Stimulated activated naive B cell treated with anti-CD40 and anti-IgM and Interleukin-4, amounts not matched to agents 10 μg/mL and 1 μg/mL and 100 μg/mL, for 72 hours (primary cell): ENCODE measurements at regions not wholly inside any gene's neighbourhood (a gene's known extent, or its start where the extent isn't known, plus 50 kb on each side); places are given as distances from the start of the nearest gene placed in this dataset.

Experiments used
- ATAC-seq, 2 donors: fragments of 150-1000 bp; cut with Tn5 transposase; replicated peaks; 2 replicates each; pipeline ENCODE4 v1.10.0; 2021; ENCODE audit warnings: moderate library complexity in 1 of 2
- DNase-seq: peaks from one replicate; pipeline ENCODE4 v3.0.0; 2021
- H3K27ac Mint-ChIP-seq: one replicate; pipeline ENCODE4 v1.8.0; 2022; ENCODE audit warnings: mild to moderate bottlenecking, mixed read lengths
- H3K27me3 Mint-ChIP-seq, 2 donors: one replicate each; pipeline ENCODE4 v1.8.0; 2022; ENCODE audit warnings: mixed read lengths in 2 of 2
- H3K36me3 Mint-ChIP-seq, 2 donors: one replicate each; pipeline ENCODE4 v1.8.0; 2022; ENCODE audit warnings: mixed read lengths in 2 of 2, mild to moderate bottlenecking in 1 of 2
- H3K4me1 Mint-ChIP-seq, 2 donors: one replicate each; pipeline ENCODE4 v1.8.0; 2022; ENCODE audit warnings: mixed read lengths in 2 of 2, mild to moderate bottlenecking in 1 of 2
- H3K4me3 Mint-ChIP-seq, 2 donors: one replicate each; pipeline ENCODE4 v1.8.0; 2022; ENCODE audit warnings: mild to moderate bottlenecking in 2 of 2, mixed read lengths in 2 of 2, moderate library complexity in 1 of 2
- H3K9me3 Mint-ChIP-seq, 2 donors: one replicate each; pipeline ENCODE4 v1.8.0; 2022; ENCODE audit warnings: mixed read lengths in 2 of 2, mild to moderate bottlenecking in 1 of 2

GRCh38 chr10:10551596-10552301 is 465.9 kb upstream of the CELF2 start:
- DNase-seq = no peak
- no peak overlapping the region for H3K27ac Mint-ChIP-seq
- H3K4me1 Mint-ChIP-seq = no peaks in the 10 kb centered on the region
- no peak overlapping the region for H3K4me3 Mint-ChIP-seq
- no peaks in the 10 kb centered on the region for H3K27me3 Mint-ChIP-seq
- no peaks in the 10 kb centered on the region for H3K36me3 Mint-ChIP-seq
- ATAC-seq = no peak
- peaks cover 3 to 7% of the 10 kb centered on the region in 2 donors for H3K9me3 Mint-ChIP-seq

- no peak overlapping the region for H3K27ac Mint-ChIP-seq
- no peaks in the 10 kb centered on the region for H3K4me1 Mint-ChIP-seq
- peaks cover 3 to 7% of the 10 kb centered on the region in 2 donors for H3K9me3 Mint-ChIP-seq
- DNase-seq (no peak), ATAC-seq (peak; percentile 46 to 69)
- no peak overlapping the region for H3K4me3 Mint-ChIP-seq
- no peaks in the 10 kb centered on the region for H3K27me3 Mint-ChIP-seq
- H3K36me3 Mint-ChIP-seq = no peaks in the 10 kb centered on the region
Observed at GRCh38 chr10:10552948-10553347, 464.7 kb upstream of the CELF2 start.

- ATAC-seq = no peak
- no peak for DNase-seq
- Mint-ChIP-seq H3K36me3 (no peaks in the 10 kb centered on the region), H3K27me3 (peaks cover 0 to 7% of the 10 kb centered on the region in 2 donors), H3K4me3 (no peak overlapping the region), H3K4me1 (no peaks in the 10 kb centered on the region), H3K9me3 (peaks cover 4 to 6% of the 10 kb centered on the region in 2 donors), H3K27ac (no peak overlapping the region)
Observed at GRCh38 chr10:10564081-10564794, 453.4 kb upstream of the CELF2 start.

- no peaks in the 10 kb centered on the region for H3K36me3 Mint-ChIP-seq
- no peak overlapping the region for H3K27ac Mint-ChIP-seq
- ATAC-seq = no peak
- H3K4me3 Mint-ChIP-seq = no peak overlapping the region
- DNase-seq = no peak
- H3K27me3 Mint-ChIP-seq = peaks cover 0 to 15% of the 10 kb centered on the region in 2 donors
- no peaks in the 10 kb centered on the region for H3K4me1 Mint-ChIP-seq
- H3K9me3 Mint-ChIP-seq = peaks cover 0 to 1% of the 10 kb centered on the region in 2 donors
Observed at GRCh38 chr10:10576937-10577336, 440.7 kb upstream of the CELF2 start.

- Mint-ChIP-seq H3K27ac (no peak overlapping the region), H3K27me3 (peaks cover 0 to 15% of the 10 kb centered on the region in 2 donors), H3K4me3 (no peak overlapping the region), H3K9me3 (peaks cover 0 to 1% of the 10 kb centered on the region in 2 donors), H3K36me3 (no peaks in the 10 kb centered on the region), H3K4me1 (no peaks in the 10 kb centered on the region)
- DNase-seq (no peak), ATAC-seq (no peak)
Observed at GRCh38 chr10:10579709-10580108, 438.0 kb upstream of the CELF2 start.

- Mint-ChIP-seq H3K27ac (no peak overlapping the region), H3K4me1 (no peaks in the 10 kb centered on the region), H3K27me3 (peaks cover 0 to 6% of the 10 kb centered on the region in 2 donors), H3K4me3 (no peak overlapping the region), H3K36me3 (no peaks in the 10 kb centered on the region), H3K9me3 (no peaks in the 10 kb centered on the region)
- ATAC-seq (no peak), DNase-seq (no peak)
Observed at GRCh38 chr10:10584161-10584560, 433.5 kb upstream of the CELF2 start.

GRCh38 chr10:10587744-10588393 is 429.8 kb upstream of the CELF2 start:
- no peaks in the 10 kb centered on the region for H3K36me3 Mint-ChIP-seq
- DNase-seq (no peak), ATAC-seq (no peak)
- peaks cover 0 to 8% of the 10 kb centered on the region in 2 donors for H3K27me3 Mint-ChIP-seq
- H3K4me1 Mint-ChIP-seq = no peaks in the 10 kb centered on the region
- no peaks in the 10 kb centered on the region for H3K9me3 Mint-ChIP-seq
- no peak overlapping the region for H3K4me3 Mint-ChIP-seq
- H3K27ac Mint-ChIP-seq = no peak overlapping the region

- H3K4me1 Mint-ChIP-seq = no peaks in the 10 kb centered on the region
- peak; percentile 10 to 36 for ATAC-seq
Observed at GRCh38 chr10:10589540-10590303, 427.9 kb upstream of the CELF2 start.

GRCh38 chr10:10591715-10592341 is 425.8 kb upstream of the CELF2 start:
- no peak for DNase-seq
- no peaks in the 10 kb centered on the region for H3K4me1 Mint-ChIP-seq
- H3K27me3 Mint-ChIP-seq = peaks cover 0 to 11% of the 10 kb centered on the region in 2 donors
- H3K27ac Mint-ChIP-seq = no peak overlapping the region
- H3K4me3 Mint-ChIP-seq = no peak overlapping the region
- no peak for ATAC-seq
- no peaks in the 10 kb centered on the region for H3K36me3 Mint-ChIP-seq
- no peaks in the 10 kb centered on the region for H3K9me3 Mint-ChIP-seq

More at GRCh38 chr10:10589540-10590303, 427.9 kb upstream of the CELF2 start:
- DNase-seq = no peak
- H3K27ac Mint-ChIP-seq = no peak overlapping the region
- H3K9me3 Mint-ChIP-seq = no peaks in the 10 kb centered on the region
- no peaks in the 10 kb centered on the region for H3K36me3 Mint-ChIP-seq
- H3K27me3 Mint-ChIP-seq = peaks cover 0 to 8% of the 10 kb centered on the region in 2 donors
- H3K4me3 Mint-ChIP-seq = no peak overlapping the region

GRCh38 chr10:10596256-10596655 is 421.4 kb upstream of the CELF2 start:
- Mint-ChIP-seq H3K27me3 (peaks cover 0 to 6% of the 10 kb centered on the region in 2 donors), H3K9me3 (peaks cover 3% of the 10 kb centered on the region in 2 donors), H3K27ac (no peak overlapping the region), H3K4me1 (peaks cover 4 to 9% of the 10 kb centered on the region in 2 donors), H3K4me3 (no peak overlapping the region), H3K36me3 (no peaks in the 10 kb centered on the region)
- ATAC-seq = no peak
- DNase-seq = no peak

GRCh38 chr10:10598297-10598696 is 419.4 kb upstream of the CELF2 start:
- H3K4me1 Mint-ChIP-seq = peaks cover 4 to 9% of the 10 kb centered on the region in 2 donors
- ATAC-seq (no peak), DNase-seq (no peak)
- no peaks in the 10 kb centered on the region for H3K36me3 Mint-ChIP-seq
- peaks cover 0 to 6% of the 10 kb centered on the region in 2 donors for H3K27me3 Mint-ChIP-seq
- no peak overlapping the region for H3K4me3 Mint-ChIP-seq
- H3K27ac Mint-ChIP-seq = no peak overlapping the region
- peaks cover 3% of the 10 kb centered on the region in 2 donors for H3K9me3 Mint-ChIP-seq

- Mint-ChIP-seq H3K4me3 (no peak overlapping the region), H3K4me1 (peaks cover 4 to 9% of the 10 kb centered on the region in 2 donors), H3K36me3 (no peaks in the 10 kb centered on the region), H3K27ac (no peak overlapping the region), H3K27me3 (peaks cover 0 to 6% of the 10 kb centered on the region in 2 donors), H3K9me3 (peaks cover 3 to 6% of the 10 kb centered on the region in 2 donors)
- ATAC-seq (peak; percentile 33 to 44), DNase-seq (no peak)
Observed at GRCh38 chr10:10600004-10600403, 417.7 kb upstream of the CELF2 start.

- no peak for DNase-seq
- Mint-ChIP-seq H3K9me3 (peaks cover 0 to 3% of the 10 kb centered on the region in 2 donors), H3K27ac (no peak overlapping the region), H3K27me3 (no peaks in the 10 kb centered on the region), H3K4me1 (no peaks in the 10 kb centered on the region), H3K4me3 (no peak overlapping the region), H3K36me3 (no peaks in the 10 kb centered on the region)
- ATAC-seq = no peak
Observed at GRCh38 chr10:10605551-10606081, 412.1 kb upstream of the CELF2 start.
